NCI-H146 (cell line): ENCODE measurements at regions not wholly inside any gene's neighbourhood (a gene's known extent, or its start where the extent isn't known, plus 50 kb on each side); places are given as distances from the start of the nearest gene placed in this dataset.
A peak's percentile ranks its signal among the peaks of the same experiment; 100 is the strongest.

ENCODE experiments used
- DNase-seq: peaks from one replicate; lab custom pipeline; 2025; lab: John Stamatoyannopoulos, UW

- no peak for DNase-seq
These were observed 461.1 kb downstream of the LPIN1 start for GRCh38 chr2:12207491-12207890.

GRCh38 chr2:12210016-12210933, 463.8 kb downstream of the LPIN1 start:
- no peak for DNase-seq

- DNase-seq = peak; percentile 7
These were observed 465.1 kb downstream of the LPIN1 start for GRCh38 chr2:12211326-12212175.

GRCh38 chr2:12212841-12213597, 466.6 kb downstream of the LPIN1 start:
- no peak for DNase-seq

GRCh38 chr2:12217175-12217574, 470.7 kb downstream of the LPIN1 start:
- DNase-seq = no peak

- no peak for DNase-seq
These were observed 473.3 kb downstream of the LPIN1 start for GRCh38 chr2:12219761-12220160.

- no peak for DNase-seq
These were observed 475.2 kb downstream of the LPIN1 start for GRCh38 chr2:12221584-12221983.

GRCh38 chr2:12222554-12222953, 476.1 kb downstream of the LPIN1 start:
- no peak for DNase-seq

- DNase-seq = no peak
These were observed 477.3 kb downstream of the LPIN1 start for GRCh38 chr2:12223732-12224131.

GRCh38 chr2:12226653-12227052, 480.2 kb downstream of the LPIN1 start:
- DNase-seq = no peak

- DNase-seq = no peak
These were observed 481.6 kb downstream of the LPIN1 start for GRCh38 chr2:12227941-12228608.

GRCh38 chr2:12231288-12231687, 484.9 kb downstream of the LPIN1 start:
- DNase-seq = no peak

GRCh38 chr2:12232876-12233275, 483.9 kb upstream of the TRIB2 start:
- DNase-seq = no peak

- no peak for DNase-seq
These were observed 480.4 kb upstream of the TRIB2 start for GRCh38 chr2:12236136-12236844.

GRCh38 chr2:12240206-12240605, 476.5 kb upstream of the TRIB2 start:
- DNase-seq = no peak

GRCh38 chr2:12243381-12243780, 473.4 kb upstream of the TRIB2 start:
- DNase-seq = no peak

- DNase-seq = no peak
These were observed 472.7 kb upstream of the TRIB2 start for GRCh38 chr2:12244070-12244469.

GRCh38 chr2:12251121-12251520, 465.6 kb upstream of the TRIB2 start:
- DNase-seq = no peak

- no peak for DNase-seq
These were observed 465.0 kb upstream of the TRIB2 start for GRCh38 chr2:12251749-12252148.

- DNase-seq = no peak
These were observed 463.5 kb upstream of the TRIB2 start for GRCh38 chr2:12253167-12253778.
